ENCODE measurements at regions not wholly inside any gene's neighbourhood (a gene's known extent, or its start where the extent isn't known, plus 50 kb on each side); places are given as distances from the start of the nearest gene placed in this dataset.

GRCh38 chr3:127049393-127049792, 66.5 kb downstream of the PLXNA1 start:
- TF ChIP-seq POLR2A (IDR thresholded peaks at IDR 0.05; ENCODE audit: low read depth, low read length) (no peak), TAF1 (IDR thresholded peaks at IDR 0.05; ENCODE audit: borderline replicate concordance, low read depth, low read length) (no peak)
